Karpas-422 (cell line): ENCODE measurements at regions not wholly inside any gene's neighbourhood (a gene's known extent, or its start where the extent isn't known, plus 50 kb on each side); places are given as distances from the start of the nearest gene placed in this dataset.

Experiments
- DNase-seq: peaks from one replicate; pipeline ENCODE4 v3.0.0-alpha.2; 2015
- H2AFZ ChIP-seq: fragments of 200-600 bp; sonication (generic); 2 replicates; pipeline ENCODE4 v1.6.1; 2014; ENCODE audit warnings: antibody characterized with exemption, low read length, mixed read lengths
- H3K27ac ChIP-seq: fragments of 200-600 bp; sonication (generic); 2 replicates; pipeline ENCODE4 v1.5.1; 2014; ENCODE audit warnings: mild to moderate bottlenecking, low read length, moderate library complexity
- H3K27me3 ChIP-seq: fragments of 200-600 bp; sonication (generic); 2 replicates; pipeline ENCODE4 v1.6.1; 2014; ENCODE audit warnings: low read length, mixed read lengths
- H3K36me3 ChIP-seq: fragments of 200-600 bp; sonication (generic); 2 replicates; pipeline ENCODE4 v1.6.1; 2014; ENCODE audit warnings: low read length, mixed read lengths; ENCODE audit not compliant: insufficient read depth
- H3K4me1 ChIP-seq: fragments of 200-600 bp; sonication (generic); 2 replicates; pipeline ENCODE4 v1.6.1; 2014; ENCODE audit warnings: mild to moderate bottlenecking, low read length, mixed read lengths
- H3K4me2 ChIP-seq: fragments of 200-600 bp; sonication (generic); 2 replicates; pipeline ENCODE4 v1.6.1; 2014; ENCODE audit warnings: low read length, low read depth, mild to moderate bottlenecking; ENCODE audit not compliant: poor library complexity, severe bottlenecking
- H3K4me3 ChIP-seq: fragments of 200-600 bp; sonication (generic); 2 replicates; pipeline ENCODE4 v1.5.1; 2014; ENCODE audit warnings: mild to moderate bottlenecking, antibody characterized with exemption, low read length, mixed read lengths
- H3K79me2 ChIP-seq: fragments of 200-600 bp; sonication (generic); 2 replicates; pipeline ENCODE4 v1.6.1; 2014; ENCODE audit warnings: mild to moderate bottlenecking, low read length, mixed read lengths
- H3K9ac ChIP-seq: fragments of 200-600 bp; sonication (generic); 2 replicates; pipeline ENCODE4 v1.6.0; 2014; ENCODE audit warnings: low read length
- H3K9me2 ChIP-seq: fragments of 200-600 bp; sonication (generic), shearing (Covaris generic); replicated peaks from 2 replicates; pipeline ENCODE4 v1.6.0; 2014; ENCODE audit warnings: mild to moderate bottlenecking, low read length, moderate library complexity; ENCODE audit not compliant: insufficient read depth
- H3K9me3 ChIP-seq: fragments of 300-700, 200-600 bp; sonication (generic); 2 replicates; pipeline ENCODE4 v1.6.1; 2014; ENCODE audit warnings: low read length, mixed read lengths
- H4K20me1 ChIP-seq: fragments of 200-600 bp; sonication (generic); 2 replicates; pipeline ENCODE4 v1.6.1; 2014; ENCODE audit warnings: mild to moderate bottlenecking, antibody characterized with exemption, low read length, low read depth; ENCODE audit not compliant: insufficient read depth

DNA sequence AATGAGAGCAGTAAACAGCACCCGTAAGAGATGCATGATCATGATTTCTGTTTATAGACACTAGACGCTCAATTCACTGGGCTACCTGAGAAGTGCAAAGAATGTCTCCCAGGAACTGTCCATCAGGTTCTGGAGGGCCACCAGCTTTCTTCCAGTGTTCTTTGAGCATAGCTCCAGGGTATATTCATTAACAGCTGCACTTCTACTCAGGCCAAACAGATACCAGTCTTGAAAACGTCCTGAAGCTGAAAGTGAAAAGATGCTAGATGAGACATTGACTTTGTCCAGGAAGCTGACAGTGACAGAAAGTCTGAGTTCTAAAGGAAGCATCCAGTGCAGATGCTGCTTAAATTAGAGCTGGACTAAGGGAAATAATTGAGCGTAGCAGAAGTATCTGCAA is 488.7 kb upstream of the TYRP1 start:
- Histone ChIP-seq H3K9me2 (no peaks in the 10 kb centered on the region), H3K79me2 (no peaks in the 10 kb centered on the region), H2AFZ (no peak overlapping the region), H3K9ac (no peak overlapping the region), H3K4me1 (no peaks in the 10 kb centered on the region), H3K4me2 (no peak overlapping the region), H3K27me3 (no peaks in the 10 kb centered on the region), H3K27ac (no peak overlapping the region), H3K36me3 (no peaks in the 10 kb centered on the region), H4K20me1 (no peaks in the 10 kb centered on the region), H3K4me3 (no peak overlapping the region), H3K9me3 (peaks cover 25% of the 10 kb centered on the region)
- DNase-seq, result no peak

DNA sequence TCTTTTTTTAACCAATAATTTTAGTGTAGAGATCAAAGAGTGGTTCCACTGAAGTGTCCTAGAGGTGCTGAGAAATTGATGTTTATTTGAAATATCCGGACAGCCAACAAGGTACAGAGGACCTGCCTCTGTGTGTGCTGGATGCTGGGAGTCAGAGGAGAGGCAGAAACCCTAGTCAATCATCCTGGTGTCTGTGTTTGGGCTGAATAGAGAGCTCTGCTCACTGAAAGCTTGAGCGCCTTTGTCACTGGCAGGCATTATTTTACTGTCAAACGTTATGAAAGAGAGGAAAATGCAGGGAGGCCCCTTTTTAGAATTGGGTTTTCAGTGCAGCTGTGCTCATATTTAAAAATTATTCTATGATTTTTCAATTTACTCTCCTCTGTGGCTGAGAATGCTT is 480.3 kb upstream of the TYRP1 start:
- H3K36me3 ChIP-seq, result no peaks in the 10 kb centered on the region
- no peaks in the 10 kb centered on the region for H3K79me2 ChIP-seq
- DNase-seq, result no peak
- H3K4me1 ChIP-seq, result no peaks in the 10 kb centered on the region
- H3K4me3 ChIP-seq, result no peak overlapping the region
- H3K27me3 ChIP-seq, result no peaks in the 10 kb centered on the region
- peaks cover 12% of the 10 kb centered on the region for H3K9me3 ChIP-seq
- H3K27ac ChIP-seq, result no peak overlapping the region
- H2AFZ ChIP-seq, result no peak overlapping the region
- H4K20me1 ChIP-seq, result no peaks in the 10 kb centered on the region
- H3K9me2 ChIP-seq, result no peaks in the 10 kb centered on the region
- H3K4me2 ChIP-seq, result no peak overlapping the region
- no peak overlapping the region for H3K9ac ChIP-seq

DNA sequence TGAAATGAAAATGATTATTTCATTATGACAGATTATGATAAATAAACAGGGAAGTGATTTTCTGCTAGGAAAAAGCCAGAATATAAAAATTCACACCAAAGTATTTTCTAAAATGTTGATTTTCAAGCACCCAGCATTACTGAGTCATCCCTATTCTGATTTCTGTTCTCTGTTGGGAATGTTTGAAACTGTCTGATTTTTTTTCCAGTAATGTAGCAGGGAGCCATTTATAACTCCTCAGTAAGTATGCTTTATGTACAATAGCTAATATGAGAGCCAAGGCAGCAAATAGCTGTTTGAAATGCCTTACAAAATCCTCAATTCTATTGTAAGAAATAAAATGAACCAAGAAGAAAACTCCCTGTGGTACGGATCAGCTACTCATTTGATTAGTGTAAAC is 471.7 kb upstream of the TYRP1 start:
- peaks cover 25% of the 10 kb centered on the region for H3K9me3 ChIP-seq
- no peak overlapping the region for H3K4me3 ChIP-seq
- H3K9ac ChIP-seq, result no peak overlapping the region
- H3K9me2 ChIP-seq, result no peaks in the 10 kb centered on the region
- no peaks in the 10 kb centered on the region for H3K4me1 ChIP-seq
- no peak overlapping the region for H3K27ac ChIP-seq
- no peak for DNase-seq
- no peaks in the 10 kb centered on the region for H3K27me3 ChIP-seq
- H2AFZ ChIP-seq, result no peak overlapping the region
- H4K20me1 ChIP-seq, result no peaks in the 10 kb centered on the region
- H3K4me2 ChIP-seq, result no peak overlapping the region
- no peaks in the 10 kb centered on the region for H3K36me3 ChIP-seq
- no peaks in the 10 kb centered on the region for H3K79me2 ChIP-seq

DNA sequence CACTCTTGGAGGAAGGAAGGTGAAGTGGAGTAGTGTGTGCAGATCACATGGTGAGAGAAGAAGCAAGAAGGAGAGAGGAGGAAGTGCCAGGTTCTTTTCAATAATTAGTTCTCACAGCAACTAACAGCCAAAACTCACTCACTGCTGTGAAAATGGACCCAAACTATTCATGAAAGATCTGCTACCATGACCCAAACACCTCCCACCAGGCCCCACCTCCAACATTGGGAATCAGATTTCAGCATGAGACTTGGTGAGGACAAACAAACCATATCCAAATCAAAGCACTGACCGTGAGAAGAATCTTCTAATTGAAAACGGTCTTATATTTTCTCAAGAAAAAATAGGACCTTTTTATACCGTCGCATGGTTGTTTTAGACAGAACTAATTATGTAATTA is 468.7 kb upstream of the TYRP1 start:
- no peaks in the 10 kb centered on the region for H3K79me2 ChIP-seq
- no peak overlapping the region for H3K4me3 ChIP-seq
- no peaks in the 10 kb centered on the region for H4K20me1 ChIP-seq
- no peaks in the 10 kb centered on the region for H3K9me2 ChIP-seq
- H3K27ac ChIP-seq, result no peak overlapping the region
- H3K36me3 ChIP-seq, result no peaks in the 10 kb centered on the region
- no peaks in the 10 kb centered on the region for H3K4me1 ChIP-seq
- no peak for DNase-seq
- no peak overlapping the region for H3K9ac ChIP-seq
- no peak overlapping the region for H2AFZ ChIP-seq
- H3K27me3 ChIP-seq, result no peaks in the 10 kb centered on the region
- no peak overlapping the region for H3K4me2 ChIP-seq
- H3K9me3 ChIP-seq, result peaks cover 32% of the 10 kb centered on the region

DNA sequence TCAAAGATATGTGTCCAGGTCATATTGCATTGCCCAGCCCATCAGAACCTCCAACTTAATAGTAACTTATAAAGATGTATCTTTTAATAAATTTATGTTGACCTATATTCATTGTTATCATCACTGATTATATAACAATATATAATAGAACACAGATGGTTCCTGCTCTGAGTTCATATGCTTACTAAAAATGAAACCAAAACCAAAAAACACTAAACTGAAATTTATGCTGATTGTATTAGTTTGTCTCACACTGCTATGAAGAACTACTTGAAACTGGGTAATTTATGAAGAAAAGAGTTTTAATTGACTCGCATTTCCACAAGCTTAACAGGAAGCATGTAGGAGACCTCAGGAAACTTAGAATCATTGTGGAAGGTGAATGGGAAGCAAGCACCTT is 462.5 kb upstream of the TYRP1 start:
- Histone ChIP-seq H2AFZ (no peak overlapping the region), H3K9me2 (no peaks in the 10 kb centered on the region), H3K9ac (no peak overlapping the region), H3K4me1 (no peaks in the 10 kb centered on the region), H3K4me3 (no peak overlapping the region), H3K4me2 (no peak overlapping the region), H4K20me1 (no peaks in the 10 kb centered on the region), H3K27ac (no peak overlapping the region), H3K79me2 (no peaks in the 10 kb centered on the region), H3K27me3 (no peaks in the 10 kb centered on the region), H3K36me3 (no peaks in the 10 kb centered on the region), H3K9me3 (peaks cover 17% of the 10 kb centered on the region)
- no peak for DNase-seq

DNA sequence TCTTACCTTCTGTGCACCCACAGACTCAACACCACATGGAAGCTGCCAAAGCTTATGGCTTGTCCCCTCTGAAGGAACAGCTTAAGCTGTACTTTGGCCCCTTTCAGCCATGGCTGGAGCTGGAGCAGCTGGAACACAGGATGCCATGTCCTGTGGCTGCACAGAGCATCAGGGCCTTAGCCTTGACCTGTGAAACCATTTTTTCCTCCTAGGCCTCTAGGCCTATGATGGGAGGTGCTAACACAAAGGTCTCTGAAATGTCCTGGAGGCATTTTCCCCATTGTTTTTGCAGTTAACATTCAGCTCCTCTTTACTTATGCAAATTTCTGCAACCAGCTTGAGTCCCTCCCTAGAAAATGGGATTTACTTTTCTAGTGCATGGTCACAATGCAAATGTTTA is 461.4 kb upstream of the TYRP1 start:
- Histone ChIP-seq H3K36me3 (no peaks in the 10 kb centered on the region), H2AFZ (no peak overlapping the region), H4K20me1 (no peaks in the 10 kb centered on the region), H3K4me1 (no peaks in the 10 kb centered on the region), H3K9me3 (peaks cover 19% of the 10 kb centered on the region), H3K27ac (no peak overlapping the region), H3K79me2 (no peaks in the 10 kb centered on the region), H3K9ac (no peak overlapping the region), H3K27me3 (no peaks in the 10 kb centered on the region), H3K4me2 (no peak overlapping the region), H3K9me2 (no peaks in the 10 kb centered on the region), H3K4me3 (no peak overlapping the region)
- DNase-seq, result no peak

DNA sequence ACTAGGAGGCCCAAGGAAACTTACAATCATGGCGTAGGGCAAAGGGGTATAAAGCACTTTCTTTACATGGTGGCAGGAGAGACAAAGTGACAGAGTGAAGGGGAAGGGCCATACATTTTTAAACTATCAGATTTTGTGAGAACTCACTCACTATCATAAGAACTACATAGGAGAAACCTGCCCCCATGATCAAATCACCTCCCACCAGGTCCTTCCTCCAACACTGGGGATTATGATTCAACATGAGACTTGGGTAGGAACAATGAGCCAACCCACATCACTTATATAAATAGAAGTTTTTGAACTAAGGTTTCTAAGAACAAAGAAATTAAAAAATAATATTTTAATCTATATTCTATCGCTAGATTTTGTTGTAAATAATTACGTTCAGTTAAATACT is 460.3 kb upstream of the TYRP1 start:
- Histone ChIP-seq H3K27me3 (no peaks in the 10 kb centered on the region), H3K27ac (no peak overlapping the region)
- no peak for DNase-seq

DNA sequence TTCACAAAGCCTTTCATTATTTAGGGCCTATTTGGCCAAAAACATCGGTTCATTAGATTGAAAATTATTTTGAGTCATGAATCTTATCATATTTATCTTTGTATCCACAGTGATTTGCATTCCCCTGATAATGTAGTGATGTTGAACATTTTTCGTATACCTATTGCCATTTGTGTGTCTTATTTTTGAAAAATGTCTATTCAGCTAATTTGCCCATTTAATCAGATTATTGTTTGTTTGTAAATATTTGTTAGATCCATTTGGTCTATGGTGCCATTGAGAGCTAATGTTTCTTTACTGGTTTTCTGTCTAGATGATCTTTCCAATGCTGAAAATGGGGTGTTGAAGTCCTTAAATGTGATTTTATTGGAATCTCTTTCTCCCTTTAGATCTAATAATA is 439.2 kb upstream of the TYRP1 start:
- Histone ChIP-seq H2AFZ (no peak overlapping the region), H3K4me1 (no peaks in the 10 kb centered on the region), H3K4me2 (no peak overlapping the region), H3K4me3 (no peak overlapping the region), H3K79me2 (no peaks in the 10 kb centered on the region), H4K20me1 (no peaks in the 10 kb centered on the region), H3K36me3 (no peaks in the 10 kb centered on the region; the same call in 1 of the 2 replicates), H3K9me2 (no peaks in the 10 kb centered on the region), H3K9ac (no peak overlapping the region), H3K27me3 (no peaks in the 10 kb centered on the region), H3K27ac (no peak overlapping the region), H3K9me3 (peaks cover 31% of the 10 kb centered on the region)
- no peak for DNase-seq

More for the DNA sequence above, 460.3 kb upstream of the TYRP1 start:
- Histone ChIP-seq H2AFZ (no peak overlapping the region), H3K9ac (no peak overlapping the region), H3K9me3 (peaks cover 15% of the 10 kb centered on the region), H4K20me1 (no peaks in the 10 kb centered on the region), H3K4me3 (no peak overlapping the region), H3K4me2 (no peak overlapping the region), H3K9me2 (no peaks in the 10 kb centered on the region), H3K79me2 (no peaks in the 10 kb centered on the region), H3K4me1 (no peaks in the 10 kb centered on the region), H3K36me3 (no peaks in the 10 kb centered on the region)

DNA sequence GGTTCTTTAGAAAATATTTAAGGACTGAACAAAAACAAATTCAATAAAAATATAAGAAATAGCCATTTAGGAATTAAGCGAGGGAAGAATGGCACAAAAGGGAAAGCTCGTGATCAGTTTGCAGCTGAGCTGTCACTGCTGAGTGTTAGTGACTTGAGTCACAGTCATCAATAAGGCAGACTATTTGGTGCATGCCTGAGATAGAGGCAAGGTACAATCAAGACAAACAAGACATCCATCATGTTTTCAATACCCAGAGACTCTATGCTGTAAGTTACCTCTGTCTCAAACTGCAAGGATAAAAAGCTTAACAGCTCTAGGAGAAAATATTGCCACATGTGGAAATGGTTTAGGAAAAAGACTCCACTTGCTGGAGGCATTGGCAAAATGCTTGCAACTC is 426.4 kb upstream of the TYRP1 start:
- H3K27me3 ChIP-seq, result no peaks in the 10 kb centered on the region
- H3K9ac ChIP-seq, result no peak overlapping the region
- no peaks in the 10 kb centered on the region for H3K36me3 ChIP-seq
- H3K27ac ChIP-seq, result no peak overlapping the region
- H2AFZ ChIP-seq, result no peak overlapping the region
- H3K4me1 ChIP-seq, result no peaks in the 10 kb centered on the region
- H3K9me3 ChIP-seq, result peaks cover 22% of the 10 kb centered on the region
- H3K79me2 ChIP-seq, result no peaks in the 10 kb centered on the region
- no peak overlapping the region for H3K4me2 ChIP-seq
- H3K9me2 ChIP-seq, result no peaks in the 10 kb centered on the region
- no peaks in the 10 kb centered on the region for H4K20me1 ChIP-seq
- DNase-seq, result no peak
- no peak overlapping the region for H3K4me3 ChIP-seq
